GM12891 (cell line): ENCODE measurements at regions not wholly inside any gene's neighbourhood (a gene's known extent, or its start where the extent isn't known, plus 50 kb on each side); places are given as distances from the start of the nearest gene placed in this dataset.

Source experiments
- PAX5 ChIP-seq: IDR thresholded peaks from 2 replicates; pipeline ENCODE4 v1.6.1; 2011; ENCODE audit warnings: low read length, moderate library complexity, mild to moderate bottlenecking; ENCODE audit not compliant: insufficient read depth, severe bottlenecking
- POLR2A ChIP-seq: IDR thresholded peaks from 2 replicates; pipeline ENCODE4 v1.6.1; 2011; ENCODE audit warnings: low read depth, low read length, control low read depth
- POLR2AphosphoS5 ChIP-seq: IDR thresholded peaks from 2 replicates; pipeline ENCODE4 v1.6.1; 2011; ENCODE audit warnings: low read depth, low read length, control low read depth
- POU2F2 ChIP-seq: IDR thresholded peaks from 2 replicates; pipeline ENCODE4 v1.6.1; 2011; ENCODE audit warnings: low read depth, mild to moderate bottlenecking, control low read depth, low read length, moderate library complexity
- SPI1 ChIP-seq: IDR thresholded peaks from 2 replicates; pipeline ENCODE4 v1.6.1; 2011; ENCODE audit warnings: low read depth, low read length, control low read depth
- TAF1 ChIP-seq: IDR thresholded peaks from 2 replicates; pipeline ENCODE4 v1.6.1; 2011; ENCODE audit warnings: low read depth, low read length, control low read depth

GRCh38 chr17:77006971-77007649 is 133.7 kb upstream of the SEC14L1 start:
- TF ChIP-seq TAF1 (no peak), POLR2A (no peak), POLR2AphosphoS5 (no peak), SPI1 (no peak), POU2F2 (no peak), PAX5 (no peak)
